Kidney tubule cell (primary cell): ENCODE measurements at regions not wholly inside any gene's neighbourhood (a gene's known extent, or its start where the extent isn't known, plus 50 kb on each side); places are given as distances from the start of the nearest gene placed in this dataset.

Source experiments
- DNase-seq: peaks from one replicate; pipeline ENCODE4 v3.0.0-alpha.2; 2018; ENCODE audit warnings: low spot score

- DNase-seq, result no peak
These were observed 421.9 kb downstream of the LPIN1 start for GRCh38 chr2:12168354-12168753.

- peak; percentile 54 for DNase-seq
These were observed 422.5 kb downstream of the LPIN1 start for GRCh38 chr2:12168791-12169388.

- peak; percentile 80 for DNase-seq
These were observed 423.3 kb downstream of the LPIN1 start for GRCh38 chr2:12169721-12170120.

GRCh38 chr2:12170121-12170520 is 423.7 kb downstream of the LPIN1 start:
- no peak for DNase-seq

- no peak for DNase-seq
These were observed 427.0 kb downstream of the LPIN1 start for GRCh38 chr2:12173271-12173942.

- no peak for DNase-seq
These were observed 427.5 kb downstream of the LPIN1 start for GRCh38 chr2:12173943-12174340.

- DNase-seq, result no peak
These were observed 428.9 kb downstream of the LPIN1 start for GRCh38 chr2:12175323-12175722.

- peak; percentile 65 for DNase-seq
These were observed 430.4 kb downstream of the LPIN1 start for GRCh38 chr2:12176623-12177454.

- no peak for DNase-seq
These were observed 431.2 kb downstream of the LPIN1 start for GRCh38 chr2:12177455-12178288.

GRCh38 chr2:12178289-12179080 is 432.1 kb downstream of the LPIN1 start:
- DNase-seq, result no peak

- DNase-seq, result no peak
These were observed 433.6 kb downstream of the LPIN1 start for GRCh38 chr2:12180031-12180430.

- DNase-seq, result no peak
These were observed 436.7 kb downstream of the LPIN1 start for GRCh38 chr2:12183032-12183645.

GRCh38 chr2:12192762-12193161 is 446.3 kb downstream of the LPIN1 start:
- DNase-seq, result no peak

GRCh38 chr2:12194968-12195367 is 448.5 kb downstream of the LPIN1 start:
- DNase-seq, result no peak

- DNase-seq, result no peak
These were observed 450.1 kb downstream of the LPIN1 start for GRCh38 chr2:12196495-12196894.

- no peak for DNase-seq
These were observed 450.7 kb downstream of the LPIN1 start for GRCh38 chr2:12197133-12197532.

- DNase-seq, result no peak
These were observed 453.2 kb downstream of the LPIN1 start for GRCh38 chr2:12199491-12200211.

- DNase-seq, result no peak
These were observed 454.9 kb downstream of the LPIN1 start for GRCh38 chr2:12201369-12201768.

GRCh38 chr2:12202313-12203075 is 456.1 kb downstream of the LPIN1 start:
- no peak for DNase-seq
